Fibroblast of gingiva (primary cell): ENCODE measurements at regions not wholly inside any gene's neighbourhood (a gene's known extent, or its start where the extent isn't known, plus 50 kb on each side); places are given as distances from the start of the nearest gene placed in this dataset.
A peak's percentile ranks its signal among the peaks of the same experiment; 100 is the strongest.
"Not testable (repeated sequence)": the region's sequence is repeated elsewhere in the genome, so short reads cannot be mapped to it uniquely, and the experiment has no call there.

Experiments used
- DNase-seq: peaks from one replicate; pipeline ENCODE4 v3.0.0-alpha.2; 2011; ENCODE audit warnings: low read depth

DNA sequence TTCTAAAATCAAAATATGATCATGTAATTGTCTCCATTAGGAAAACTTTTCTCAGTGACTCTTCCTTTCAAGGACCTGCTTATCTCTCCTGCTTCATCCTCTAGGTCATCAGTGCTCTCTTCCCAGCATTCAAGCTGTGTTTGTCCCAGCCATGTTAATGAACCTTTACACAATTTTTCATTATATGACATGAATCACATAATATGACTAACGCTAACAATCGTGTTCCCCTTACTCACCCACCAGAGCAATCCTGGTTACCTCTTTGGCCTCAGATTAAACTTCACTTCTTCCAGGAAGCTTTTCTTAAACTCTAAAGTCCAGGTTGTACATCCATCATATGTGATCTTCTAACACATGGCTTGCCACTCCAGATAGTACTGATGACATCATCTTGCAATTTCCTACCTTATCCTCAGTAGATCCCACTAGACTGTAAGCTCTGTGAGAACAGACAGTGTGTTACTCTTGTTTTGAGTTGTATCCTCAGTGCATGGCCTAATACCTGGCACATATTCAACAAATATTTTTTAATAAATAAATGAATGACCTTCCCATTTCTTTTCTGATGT is 882.9 kb upstream of the ZEB2 start:
- DNase-seq = no peak

DNA sequence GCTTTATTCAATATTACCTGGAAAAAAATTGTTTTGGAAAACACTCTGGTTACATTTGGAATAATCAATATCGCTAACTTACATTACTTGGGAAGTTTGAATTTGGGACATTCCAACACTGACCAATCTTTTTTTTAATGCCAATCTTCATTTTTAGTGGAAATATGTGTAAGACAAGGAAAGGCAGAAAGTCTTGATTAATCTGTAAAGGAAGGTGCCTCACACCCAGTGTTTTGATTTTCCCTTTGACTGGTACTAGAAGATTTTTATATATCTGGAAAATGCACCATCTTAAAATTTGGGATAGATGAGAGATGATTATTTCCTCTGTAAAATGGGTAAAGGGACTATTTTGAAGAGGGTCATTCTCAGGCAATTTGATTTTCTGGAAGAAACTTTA is 879.2 kb upstream of the ZEB2 start:
- no peak for DNase-seq

DNA sequence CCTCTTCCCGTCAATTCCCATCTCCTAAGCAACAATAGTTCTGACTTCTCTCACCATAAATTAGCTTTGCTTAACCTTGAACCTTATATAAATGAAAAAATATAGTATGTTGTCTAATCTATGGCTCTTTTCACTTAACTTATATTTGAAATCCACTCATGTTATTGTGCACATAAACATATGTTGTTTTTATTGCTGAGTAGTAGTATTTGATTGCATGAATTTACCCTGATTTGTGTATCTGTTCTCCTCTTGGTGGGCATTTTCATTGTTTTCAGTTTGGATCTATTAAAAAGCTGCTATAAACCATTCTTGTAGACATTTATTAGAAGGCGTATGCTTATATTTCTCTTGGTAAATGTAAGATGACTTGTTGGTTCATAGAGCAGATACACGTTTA is 874.3 kb upstream of the ZEB2 start:
- DNase-seq = no peak

DNA sequence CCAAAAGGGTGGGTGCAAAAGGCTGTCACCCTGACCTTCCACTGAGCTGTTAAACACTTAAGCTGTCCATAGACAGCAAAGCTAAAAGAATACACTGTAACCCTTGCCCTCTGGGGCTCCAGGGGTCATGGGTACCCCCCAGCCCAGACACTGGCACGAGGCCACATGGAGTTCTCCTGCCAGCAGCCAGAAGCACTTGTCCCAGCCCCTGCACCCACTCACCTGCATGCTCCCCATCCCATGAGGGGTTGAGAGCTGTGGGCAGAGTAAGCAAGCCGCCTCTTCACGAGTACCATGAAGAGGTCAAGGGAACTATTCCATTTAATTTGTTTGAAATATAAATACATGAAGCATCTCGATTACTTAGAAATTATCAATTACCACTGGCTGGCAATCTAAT is 867.1 kb upstream of the ZEB2 start:
- no peak for DNase-seq

DNA sequence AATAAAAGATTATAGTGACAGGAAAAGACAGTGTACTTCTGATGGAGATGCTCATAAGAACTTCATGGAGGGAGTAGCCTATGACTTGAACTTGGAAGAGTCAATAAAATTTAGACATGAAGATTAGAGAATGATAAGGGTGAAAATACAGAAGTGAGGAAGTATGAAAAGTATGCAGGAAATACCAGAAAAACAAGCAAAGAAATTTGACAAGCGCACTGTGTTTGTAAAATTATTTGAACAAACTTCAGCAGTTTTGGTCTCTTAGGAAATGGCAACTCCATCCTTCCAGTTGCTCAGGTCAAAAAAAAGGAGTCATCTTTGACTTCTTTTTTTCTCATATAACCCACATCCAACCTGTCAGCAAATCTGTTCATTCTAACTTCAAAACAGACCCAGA is 864.0 kb upstream of the ZEB2 start:
- no peak for DNase-seq

- DNase-seq = peak; percentile 57
Measured at GRCh38 chr2:145380436-145381017, 860.6 kb upstream of the ZEB2 start.

- DNase-seq = no peak
Measured at GRCh38 chr2:145379934-145380333, 860.0 kb upstream of the ZEB2 start.

DNA sequence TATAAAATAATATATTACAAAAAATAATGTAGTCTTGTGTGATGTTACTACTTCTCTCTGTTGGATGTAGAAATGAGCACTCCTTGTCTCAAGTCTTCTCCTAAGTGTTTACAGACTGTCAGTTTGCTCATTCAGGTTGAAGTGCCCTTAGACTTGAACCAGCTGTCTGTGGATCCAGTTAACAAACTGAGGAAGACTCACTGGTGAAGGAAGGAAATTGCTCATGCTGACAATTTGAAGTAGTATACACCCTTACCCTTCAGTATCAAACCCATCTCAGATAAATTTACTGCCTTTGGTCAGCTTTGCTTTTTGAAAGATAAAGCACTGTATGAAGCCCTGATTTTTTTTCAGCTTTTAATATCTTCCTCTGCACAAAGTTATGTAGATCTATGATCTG is 854.2 kb upstream of the ZEB2 start:
- no peak for DNase-seq

DNA sequence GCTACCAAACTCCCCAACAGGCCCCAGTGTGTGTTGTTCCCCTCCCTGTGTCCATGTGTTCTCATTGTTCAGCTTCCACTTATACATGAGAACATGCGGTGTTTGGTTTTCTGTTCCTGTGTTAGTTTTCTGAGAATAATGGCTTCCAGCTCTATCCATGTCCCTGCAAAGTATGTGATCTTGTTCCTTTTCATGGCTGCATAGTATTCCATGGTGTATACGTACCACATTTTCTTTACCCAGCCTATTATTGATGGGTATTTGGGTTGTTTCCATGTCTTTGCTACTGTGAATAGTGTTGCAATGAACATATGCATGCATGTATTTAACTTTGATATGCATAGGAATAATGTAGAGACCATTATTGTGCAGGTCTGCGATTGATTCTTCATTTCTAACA is 847.4 kb upstream of the ZEB2 start:
- not testable (repeated sequence) for DNase-seq

DNA sequence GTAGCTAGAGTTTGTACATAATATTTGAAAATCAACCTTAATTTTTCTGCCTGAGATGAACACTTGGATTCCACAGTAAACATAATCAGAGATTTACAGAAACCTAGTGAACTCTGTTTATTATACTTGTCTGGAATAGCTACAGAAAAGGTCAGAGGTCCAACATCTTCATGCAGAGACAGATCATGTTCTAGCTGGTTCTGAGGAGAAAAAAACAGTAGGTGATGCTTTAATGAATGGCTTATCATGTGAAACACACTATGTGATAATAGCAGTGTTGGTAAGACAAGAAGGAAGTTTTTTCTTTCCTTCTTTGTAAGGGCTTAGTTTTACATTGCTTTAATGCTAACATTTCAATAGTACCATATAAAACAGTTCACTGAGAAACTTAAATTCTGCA is 846.4 kb upstream of the ZEB2 start:
- DNase-seq = no peak

GRCh38 chr2:145360129-145360790 is 840.3 kb upstream of the ZEB2 start:
- DNase-seq = no peak

- DNase-seq = no peak
Measured at GRCh38 chr2:145359561-145359960, 839.6 kb upstream of the ZEB2 start.

DNA sequence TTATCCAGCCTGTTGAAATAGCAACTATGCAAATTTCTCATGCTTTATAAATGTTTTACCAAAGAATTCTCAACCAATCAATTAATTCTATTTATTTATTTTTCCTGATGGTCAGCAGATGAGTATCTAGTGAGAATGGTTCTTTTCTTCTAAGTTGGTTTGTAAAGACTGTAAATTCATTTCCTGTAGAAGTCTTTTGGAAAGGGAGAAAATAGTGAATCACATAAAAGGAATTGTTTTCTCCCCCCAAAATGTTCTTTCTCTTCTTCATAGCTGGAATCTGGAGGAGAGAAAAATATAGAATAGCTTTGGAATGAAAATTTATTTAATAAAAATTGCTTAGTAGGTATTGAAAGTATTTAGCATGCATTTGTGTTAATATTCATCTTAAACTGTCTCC is 836.1 kb upstream of the ZEB2 start:
- DNase-seq = no peak

- DNase-seq = no peak
Measured at GRCh38 chr2:145352484-145352883, 832.6 kb upstream of the ZEB2 start.

DNA sequence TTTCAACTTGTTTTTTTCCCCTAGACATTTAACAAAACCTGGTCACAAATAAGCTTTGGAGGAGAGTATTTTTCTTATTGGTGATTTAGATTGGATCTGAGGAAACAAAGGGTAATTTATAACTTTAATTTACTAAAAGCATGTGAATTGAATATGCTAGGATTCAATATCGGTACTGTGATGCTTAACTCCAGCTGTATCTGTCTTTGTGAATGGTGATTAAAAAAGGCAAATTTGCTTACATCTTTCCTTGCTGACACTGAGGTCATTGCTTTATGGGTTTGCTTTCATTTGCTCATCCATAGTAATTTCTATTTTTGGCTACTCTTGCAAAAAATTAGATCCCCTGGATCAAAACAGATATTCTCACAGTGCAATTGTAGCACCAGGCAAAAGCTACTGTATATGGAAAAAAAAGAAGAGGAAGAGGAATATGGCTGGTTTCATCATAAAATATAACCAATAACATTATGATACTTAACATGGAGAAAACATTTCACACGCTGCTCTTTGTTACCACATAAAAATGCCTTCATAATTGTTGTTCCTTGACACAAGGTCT is 832.0 kb upstream of the ZEB2 start:
- DNase-seq = no peak

GRCh38 chr2:145350011-145350410 is 830.1 kb upstream of the ZEB2 start:
- peak; percentile 60 for DNase-seq

- DNase-seq = no peak
Measured at GRCh38 chr2:145344076-145344724, 824.3 kb upstream of the ZEB2 start.

DNA sequence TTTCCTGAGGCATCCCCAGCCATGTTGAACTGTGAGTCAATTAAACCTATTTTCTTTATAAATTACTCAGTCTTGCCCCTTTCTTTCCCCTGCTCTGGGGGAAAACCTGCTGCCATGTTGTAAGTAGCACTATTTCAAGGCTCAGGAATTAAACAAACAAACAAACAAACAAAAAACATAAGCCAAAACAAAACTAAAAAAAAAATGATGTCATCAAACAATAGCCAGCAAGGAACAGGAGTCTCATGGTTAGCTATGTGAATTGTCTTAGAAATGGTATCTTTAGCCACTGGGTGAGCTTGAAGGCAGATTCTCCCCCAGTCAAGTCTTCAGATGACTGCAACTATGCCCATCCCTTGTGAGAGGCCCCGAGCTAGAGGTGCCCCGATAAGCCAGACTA is 823.4 kb upstream of the ZEB2 start:
- DNase-seq = no peak

- no peak for DNase-seq
Measured at GRCh38 chr2:145341536-145341935, 821.6 kb upstream of the ZEB2 start.

- peak; percentile 39 for DNase-seq
Measured at GRCh38 chr2:145339646-145340045, 819.7 kb upstream of the ZEB2 start.

DNA sequence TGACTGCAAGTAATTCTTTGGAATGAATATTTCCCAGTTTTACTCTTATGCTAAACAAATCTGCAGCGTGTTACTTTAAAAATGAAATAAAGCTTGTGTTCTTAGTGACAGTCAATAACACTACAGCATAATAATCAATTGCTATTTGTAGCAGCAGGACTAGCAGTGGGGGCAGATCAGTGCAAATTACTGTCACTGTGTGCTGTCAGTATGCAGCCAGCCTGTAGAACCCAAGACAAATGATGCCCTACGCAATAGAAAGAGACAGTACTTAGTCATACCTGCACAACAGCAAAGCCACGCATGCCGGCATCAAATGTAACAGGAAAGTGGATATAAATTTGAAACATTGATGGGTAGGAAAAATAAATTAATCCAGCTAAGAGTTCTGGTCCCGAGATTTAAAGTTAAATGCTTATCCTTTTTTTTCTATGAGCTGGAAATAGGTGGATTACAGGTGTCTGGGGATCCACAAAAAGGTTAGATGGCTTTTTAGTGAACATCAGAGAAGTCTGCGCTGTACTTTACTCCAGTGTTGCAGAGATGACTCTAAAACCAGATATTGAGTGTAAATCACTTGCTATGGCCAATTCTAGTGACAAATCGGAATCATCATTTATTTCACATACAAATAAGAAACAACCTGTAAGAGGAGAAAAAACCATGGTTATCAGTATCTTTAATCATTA is 812.4 kb upstream of the ZEB2 start:
- DNase-seq = no peak

GRCh38 chr2:145329971-145330370 is 810.1 kb upstream of the ZEB2 start:
- no peak for DNase-seq

DNA sequence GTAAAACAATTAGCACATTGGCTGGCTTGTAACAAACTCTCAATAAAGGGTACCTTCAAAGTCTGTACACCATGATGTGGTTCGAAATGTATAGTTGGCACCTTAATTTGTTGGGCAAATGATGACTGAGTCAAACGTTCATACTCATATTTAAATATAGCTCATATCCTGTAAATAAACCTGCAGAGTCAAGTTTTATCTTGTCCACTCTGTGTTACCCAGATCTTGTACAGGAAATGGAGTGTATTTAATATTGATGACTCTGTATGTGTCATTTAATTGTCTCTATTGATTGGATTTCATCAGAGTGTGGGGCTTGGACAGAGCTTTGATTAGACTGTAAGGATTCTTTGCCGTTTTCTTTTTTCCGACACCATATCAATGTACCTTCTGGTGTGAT is 805.6 kb upstream of the ZEB2 start:
- no peak for DNase-seq
